HG02763 (cell line): ENCODE measurements at regions not wholly inside any gene's neighbourhood (a gene's known extent, or its start where the extent isn't known, plus 50 kb on each side); places are given as distances from the start of the nearest gene placed in this dataset.

ENCODE experiments used
- ATAC-seq: cut with Tn5 transposase; IDR thresholded peaks from one replicate; pipeline ENCODE4 v1.9.1; 2021; ENCODE audit warnings: mild to moderate bottlenecking, moderate library complexity; ENCODE audit not compliant: unreplicated experiment

DNA sequence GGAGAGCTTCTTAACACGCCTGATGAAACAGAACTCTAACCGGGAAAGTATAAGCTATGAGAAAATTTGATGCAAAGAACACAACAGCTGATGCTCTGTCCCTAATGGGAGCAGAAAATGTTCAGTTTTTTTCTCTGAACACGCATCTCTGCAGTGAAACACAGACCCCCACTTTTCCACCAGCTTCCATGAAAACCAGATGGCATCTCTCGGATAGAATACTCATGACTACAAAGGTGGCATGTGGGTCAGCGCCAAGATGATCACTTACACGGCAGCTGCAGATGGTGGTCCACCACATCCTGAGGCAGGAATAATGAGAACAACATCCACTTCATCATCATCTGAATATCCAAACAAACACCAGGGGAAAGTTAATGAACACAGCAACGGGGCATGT is 85.2 kb upstream of the CNR1 start:
- ATAC-seq: no peak

DNA sequence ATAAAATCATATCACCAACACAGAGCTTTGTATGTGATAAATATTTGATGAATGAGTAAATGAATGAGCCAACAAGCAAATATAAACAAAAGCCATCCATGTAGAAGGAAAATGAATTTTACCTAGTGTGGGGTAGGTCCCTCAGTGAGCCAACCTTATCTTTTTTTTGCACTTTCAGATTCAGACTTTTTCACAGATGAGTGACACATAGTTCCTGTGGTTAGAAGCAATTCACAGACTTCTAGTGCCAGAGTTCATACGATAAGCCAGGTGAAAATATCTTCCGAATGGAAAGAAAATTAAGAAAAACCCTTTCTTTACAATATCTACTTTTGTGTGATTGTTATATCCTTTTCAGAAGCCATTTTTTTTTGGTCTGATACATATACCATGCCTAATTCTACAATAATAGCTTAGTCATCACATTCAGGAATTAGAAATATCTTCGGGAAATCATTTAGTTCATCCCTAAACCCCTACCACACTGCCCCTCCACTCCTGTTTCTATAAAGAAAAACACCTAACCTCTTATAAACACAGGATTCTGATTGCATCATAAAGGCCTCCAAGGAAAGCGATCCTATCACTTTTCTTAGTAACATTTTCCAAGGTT is 82.7 kb upstream of the CNR1 start:
- ATAC-seq: no peak

DNA sequence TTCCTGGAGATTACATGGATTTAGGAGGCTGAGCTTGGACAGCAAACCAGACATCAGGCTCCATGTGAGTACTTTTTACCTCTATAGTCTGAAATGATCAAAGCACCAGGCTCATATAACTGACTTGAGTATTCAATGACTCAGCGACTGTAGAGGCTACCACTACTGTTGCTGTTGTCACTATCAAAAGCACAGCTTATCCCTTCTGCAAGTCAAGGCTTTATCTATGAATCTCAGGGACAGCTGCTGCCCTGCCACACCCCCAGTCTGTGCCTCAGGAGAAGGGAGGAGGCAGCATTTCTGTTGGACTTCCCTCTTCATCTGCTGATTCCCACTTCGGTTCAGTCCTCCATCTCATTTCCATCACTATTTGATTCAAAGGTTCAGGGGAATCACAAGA is 80.5 kb upstream of the CNR1 start:
- no peak for ATAC-seq

DNA sequence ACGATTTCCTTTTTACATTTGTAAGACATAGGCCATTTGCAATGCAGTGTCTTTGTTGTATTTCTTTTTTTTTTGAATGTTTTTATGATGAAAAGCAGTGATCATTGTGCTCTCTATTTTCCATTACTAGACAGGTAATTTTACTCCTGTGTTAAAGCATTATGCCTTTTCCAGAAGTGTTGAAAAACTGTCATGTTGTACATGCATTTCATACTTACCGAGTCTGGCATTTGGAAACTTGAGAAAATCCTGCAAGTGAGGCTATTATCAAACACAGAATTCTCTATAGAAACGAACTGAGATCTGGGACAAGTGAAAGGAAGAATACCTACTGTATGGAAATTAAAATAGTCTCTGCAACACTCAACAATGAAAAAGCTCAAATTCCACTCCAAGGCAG is 78.6 kb upstream of the CNR1 start:
- no peak for ATAC-seq

- ATAC-seq: no peak
Observed at GRCh38 chr6:88238901-88239300, 72.8 kb upstream of the CNR1 start.

DNA sequence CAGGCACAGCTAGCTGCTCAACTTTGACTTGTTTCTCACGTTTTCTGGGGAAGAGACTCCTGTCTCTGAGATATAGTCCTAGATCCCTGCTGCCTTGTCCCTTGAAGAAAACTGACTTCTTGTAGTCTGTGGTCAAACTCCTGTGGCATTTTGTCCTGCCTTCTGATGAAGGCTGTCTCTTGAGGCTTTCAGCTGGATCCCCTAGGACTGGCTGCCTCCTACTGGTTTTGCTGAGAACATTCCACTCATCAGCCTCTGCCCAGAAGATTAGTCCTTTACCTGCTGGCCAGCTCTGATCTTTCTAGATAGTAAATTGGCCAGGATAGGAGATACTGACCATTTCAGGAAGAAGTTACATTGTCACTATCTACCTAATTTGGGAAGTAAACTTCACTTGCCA is 71.9 kb upstream of the CNR1 start:
- no peak for ATAC-seq

- no peak for ATAC-seq
Observed at GRCh38 chr6:88236612-88237360, 70.6 kb upstream of the CNR1 start.

DNA sequence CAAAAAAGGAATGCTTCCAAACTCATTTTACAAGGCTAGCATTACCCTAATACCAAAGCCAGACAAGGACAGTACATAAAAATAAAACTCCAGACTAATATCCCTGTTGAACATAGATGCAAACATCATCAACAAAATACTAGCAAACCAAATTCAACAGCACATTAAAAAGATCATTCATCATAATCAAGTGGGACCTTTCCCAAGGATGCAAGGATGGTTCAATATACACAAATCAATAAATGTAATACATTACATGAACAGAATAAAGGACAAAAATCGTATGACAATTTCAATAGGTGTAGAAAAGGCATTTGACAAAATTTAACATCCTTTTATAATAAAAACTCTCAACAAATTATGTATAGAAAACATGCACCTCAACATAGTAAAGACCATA is 66.6 kb upstream of the CNR1 start:
- ATAC-seq: no peak

DNA sequence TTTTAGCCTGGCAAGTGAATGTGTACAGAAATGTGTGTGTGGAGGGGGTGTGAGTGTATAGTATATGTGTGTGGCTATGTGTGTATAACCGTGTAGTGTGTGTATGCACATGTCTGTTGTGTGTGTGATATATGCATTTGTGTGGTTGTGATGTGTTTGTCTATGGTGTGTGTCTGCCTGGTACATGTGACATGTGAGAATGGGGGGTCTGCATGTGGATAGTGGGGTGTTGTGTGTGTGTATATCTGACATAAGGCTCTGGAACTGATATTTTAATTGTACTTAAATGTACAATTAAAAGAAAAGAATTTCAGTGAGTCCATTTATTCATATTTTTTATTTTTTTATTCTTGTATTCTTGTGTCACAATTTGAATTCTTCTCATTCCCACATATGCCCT is 57.2 kb upstream of the CNR1 start:
- no peak for ATAC-seq

- no peak for ATAC-seq
Observed at GRCh38 chr6:88220493-88220892, 54.3 kb upstream of the CNR1 start.

GRCh38 chr6:88216182-88216581 is 50.0 kb upstream of the CNR1 start:
- no peak for ATAC-seq
